ENCODE measurements at regions not wholly inside any gene's neighbourhood (a gene's known extent, or its start where the extent isn't known, plus 50 kb on each side); places are given as distances from the start of the nearest gene placed in this dataset.

- DNase-seq (no peak), ATAC-seq (ENCODE audit: low read depth) (no peak)
- no peak overlapping the region for H3K4me2 ChIP-seq (ENCODE audit: low read depth, low read length)
- H4K8ac ChIP-seq (ENCODE audit: low read depth in 2 of 2, low read length in 2 of 2), result no peak overlapping the region
- peaks cover 47% of the 10 kb centered on the region for H3K9me3 ChIP-seq (ENCODE audit: control insufficient read depth, insufficient read depth, low read length)
- no peaks in the 10 kb centered on the region for H3K79me1 ChIP-seq (ENCODE audit: low read depth in 1 of 2, low read length in 2 of 2)
- intact Hi-C loops (cut with micrococcal nuclease) (no loop called here), in situ Hi-C loops (cut with MboI; ENCODE audit: low sequenced_read_pairs) (no loop called here), dilution Hi-C loops (cut with HindIII; ENCODE audit: low sequenced_read_pairs, unreplicated experiment) (no loop called here)
- no peaks in the 10 kb centered on the region for H3K9me1 ChIP-seq (ENCODE audit: insufficient read depth, low read length)
- no peak overlapping the region for H2BK20ac ChIP-seq (ENCODE audit: low read depth, low read length)
- H4K91ac ChIP-seq (ENCODE audit: insufficient read depth, low read depth, low read length), result no peak overlapping the region
- H2BK15ac ChIP-seq (ENCODE audit: low read depth, low read length), result no peak overlapping the region
- H3K27ac ChIP-seq (ENCODE audit: insufficient read depth, low read length), result no peak overlapping the region
- H4K20me1 ChIP-seq (ENCODE audit: insufficient read depth, low read length), result no peaks in the 10 kb centered on the region
- no peak overlapping the region for H3K23ac ChIP-seq (ENCODE audit: low read depth, low read length)
- BruUV-seq (replicated peaks), result no TSS peak
- H3K4me1 ChIP-seq (ENCODE audit: control insufficient read depth, insufficient read depth, low read length), result no peaks in the 10 kb centered on the region
- no peak overlapping the region for H3K4ac ChIP-seq (ENCODE audit: low read depth, low read length)
- H3K56ac ChIP-seq (ENCODE audit: extremely low read depth, insufficient read depth, low read length), result no peak overlapping the region
- H3K9ac ChIP-seq (ENCODE audit: low read depth, low read length), result no peak overlapping the region
- H2AK5ac ChIP-seq (ENCODE audit: low read depth, low read length), result no peak overlapping the region
- no peak overlapping the region for H2AFZ ChIP-seq (replicated peaks; ENCODE audit: low read length, poor library complexity)
- no peak overlapping the region for H3K4me3 ChIP-seq (ENCODE audit: insufficient read depth, low read depth, low read length)
- WGBS, 2 experiments (ENCODE audit: extremely low coverage in 2 of 2, insufficient read length in 1 of 2), result no CpG with 5 or more reads among the region's 12 CpGs
- no peak overlapping the region for H2BK5ac ChIP-seq (ENCODE audit: low read depth, low read length, poor library complexity, severe bottlenecking)
- H3K14ac ChIP-seq (replicated peaks; ENCODE audit: low read depth, low read length), result no peak overlapping the region
- no peaks in the 10 kb centered on the region for H3K27me3 ChIP-seq (ENCODE audit: control insufficient read depth, insufficient read depth, low read length)
- H3K36me3 ChIP-seq (ENCODE audit: control insufficient read depth, insufficient read depth, low read length), result no peaks in the 10 kb centered on the region
- no peak overlapping the region for H2AK9ac ChIP-seq (replicated peaks; ENCODE audit: low read depth, low read length, poor library complexity)
- ChIA-PET POLR2A (ENCODE audit: unreplicated experiment) (no interaction called here), CTCF (no interaction called here)
- TF ChIP-seq, protein P1, sequence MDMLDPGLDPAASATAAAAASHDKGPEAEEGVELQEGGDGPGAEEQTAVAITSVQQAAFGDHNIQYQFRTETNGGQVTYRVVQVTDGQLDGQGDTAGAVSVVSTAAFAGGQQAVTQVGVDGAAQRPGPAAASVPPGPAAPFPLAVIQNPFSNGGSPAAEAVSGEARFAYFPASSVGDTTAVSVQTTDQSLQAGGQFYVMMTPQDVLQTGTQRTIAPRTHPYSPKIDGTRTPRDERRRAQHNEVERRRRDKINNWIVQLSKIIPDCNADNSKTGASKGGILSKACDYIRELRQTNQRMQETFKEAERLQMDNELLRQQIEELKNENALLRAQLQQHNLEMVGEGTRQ (IDR thresholded peaks at IDR 0.05; ENCODE audit: low read depth, low read length), result no peak
- TF ChIP-seq POLR2A (IDR thresholded peaks at IDR 0.05; ENCODE audit: low read depth, low read length) (no peak), MAFK (IDR thresholded peaks at IDR 0.05; ENCODE audit: low read depth, low read length) (no peak), NFE2L2 (IDR thresholded peaks at IDR 0.05; ENCODE audit: low read depth, low read length) (no peak), MXI1 (IDR thresholded peaks at IDR 0.05; ENCODE audit: borderline replicate concordance, low read depth, low read length) (no peak), RFX5 (IDR thresholded peaks at IDR 0.05; ENCODE audit: low read depth, low read length) (no peak), SMC3 (IDR thresholded peaks at IDR 0.05; ENCODE audit: low read depth, low read length) (no peak), RCOR1 (IDR thresholded peaks at IDR 0.05; ENCODE audit: insufficient replicate concordance, low read length) (no peak), CHD1 (IDR thresholded peaks at IDR 0.05; ENCODE audit: low read depth, low read length) (no peak), BHLHE40 (IDR thresholded peaks at IDR 0.05; ENCODE audit: low read depth, low read length) (no peak), FOS (IDR thresholded peaks at IDR 0.05; ENCODE audit: low read depth, low read length) (no peak), MAZ (IDR thresholded peaks at IDR 0.05; ENCODE audit: borderline replicate concordance, low read depth, low read length) (no peak), CEBPB (IDR thresholded peaks at IDR 0.05; ENCODE audit: low read depth, low read length) (no peak), RAD21 (IDR thresholded peaks at IDR 0.05; ENCODE audit: low read length) (no peak)
- TF ChIP-seq, protein P2, sequence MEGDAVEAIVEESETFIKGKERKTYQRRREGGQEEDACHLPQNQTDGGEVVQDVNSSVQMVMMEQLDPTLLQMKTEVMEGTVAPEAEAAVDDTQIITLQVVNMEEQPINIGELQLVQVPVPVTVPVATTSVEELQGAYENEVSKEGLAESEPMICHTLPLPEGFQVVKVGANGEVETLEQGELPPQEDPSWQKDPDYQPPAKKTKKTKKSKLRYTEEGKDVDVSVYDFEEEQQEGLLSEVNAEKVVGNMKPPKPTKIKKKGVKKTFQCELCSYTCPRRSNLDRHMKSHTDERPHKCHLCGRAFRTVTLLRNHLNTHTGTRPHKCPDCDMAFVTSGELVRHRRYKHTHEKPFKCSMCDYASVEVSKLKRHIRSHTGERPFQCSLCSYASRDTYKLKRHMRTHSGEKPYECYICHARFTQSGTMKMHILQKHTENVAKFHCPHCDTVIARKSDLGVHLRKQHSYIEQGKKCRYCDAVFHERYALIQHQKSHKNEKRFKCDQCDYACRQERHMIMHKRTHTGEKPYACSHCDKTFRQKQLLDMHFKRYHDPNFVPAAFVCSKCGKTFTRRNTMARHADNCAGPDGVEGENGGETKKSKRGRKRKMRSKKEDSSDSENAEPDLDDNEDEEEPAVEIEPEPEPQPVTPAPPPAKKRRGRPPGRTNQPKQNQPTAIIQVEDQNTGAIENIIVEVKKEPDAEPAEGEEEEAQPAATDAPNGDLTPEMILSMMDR (conservative IDR thresholded peaks at IDR 0.05; ENCODE audit: low read depth, low read length), result no peak
- TF ChIP-seq, protein P3, sequence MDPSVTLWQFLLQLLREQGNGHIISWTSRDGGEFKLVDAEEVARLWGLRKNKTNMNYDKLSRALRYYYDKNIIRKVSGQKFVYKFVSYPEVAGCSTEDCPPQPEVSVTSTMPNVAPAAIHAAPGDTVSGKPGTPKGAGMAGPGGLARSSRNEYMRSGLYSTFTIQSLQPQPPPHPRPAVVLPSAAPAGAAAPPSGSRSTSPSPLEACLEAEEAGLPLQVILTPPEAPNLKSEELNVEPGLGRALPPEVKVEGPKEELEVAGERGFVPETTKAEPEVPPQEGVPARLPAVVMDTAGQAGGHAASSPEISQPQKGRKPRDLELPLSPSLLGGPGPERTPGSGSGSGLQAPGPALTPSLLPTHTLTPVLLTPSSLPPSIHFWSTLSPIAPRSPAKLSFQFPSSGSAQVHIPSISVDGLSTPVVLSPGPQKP (IDR thresholded peaks at IDR 0.05; ENCODE audit: borderline replicate concordance, low read depth, low read length), result no peak
- no peak overlapping the region for H3K18ac ChIP-seq (ENCODE audit: low read depth, low read length)
- no peak overlapping the region for H4K5ac ChIP-seq (ENCODE audit: low read depth, low read length)
- no peak overlapping the region for H2BK120ac ChIP-seq (ENCODE audit: low read depth, low read length)
These were observed 1459.9 kb downstream of the BRD1 start for GRCh38 chr22:48367731-48368130.

Measured in IMR-90 (cell line).